A673 (cell line): ENCODE measurements at regions not wholly inside any gene's neighbourhood (a gene's known extent, or its start where the extent isn't known, plus 50 kb on each side); places are given as distances from the start of the nearest gene placed in this dataset.

Experiments
- BruUV-seq: library from RNA; stranded (reverse); fragments of 400-500 nt; replicated peaks from 2 replicates; lab custom pipeline; 2021; lab: Mats Ljungman, UMichigan
- CTCF ChIA-PET: fragments of 300-600 bp; sonication (Branson Sonifier 250); formaldehyde crosslinking; loops from one replicate; lab custom pipeline; 2022; ENCODE audit warnings: antibody characterized with exemption; lab: Charles Lee
- POLR2A ChIA-PET: fragments of 300-600 bp; sonication (Branson Sonifier 250); formaldehyde crosslinking; loops from one replicate; lab custom pipeline; 2022; ENCODE audit warnings: antibody characterized with exemption; ENCODE audit not compliant: low non-redundant PET; lab: Charles Lee
- DNase-seq: peaks from one replicate; pipeline ENCODE4 v3.0.0-alpha.2; 2015; ENCODE audit warnings: low spot score
- H3K27ac ChIP-seq: fragments of 200-600 bp; sonication (generic); 2 replicates; pipeline ENCODE4 v1.5.1; 2016; ENCODE audit warnings: mixed run types, low read depth, mild to moderate bottlenecking, mixed read lengths, antibody characterized with exemption, low read length; ENCODE audit not compliant: poor library complexity, severe bottlenecking
- H3K27me3 ChIP-seq: fragments of 200-600 bp; sonication (generic); replicated peaks from 2 replicates; pipeline ENCODE4 v1.6.1; 2017; ENCODE audit warnings: mixed run types, low read depth, mild to moderate bottlenecking, mixed read lengths, antibody characterized with exemption, low read length; ENCODE audit not compliant: insufficient read depth, poor library complexity
- H3K36me3 ChIP-seq: fragments of 200-600 bp; sonication (generic); 2 replicates; pipeline ENCODE4 v1.6.1; 2016; ENCODE audit warnings: mixed run types, mild to moderate bottlenecking, mixed read lengths, antibody characterized with exemption, low read length; ENCODE audit not compliant: insufficient read depth, poor library complexity, severe bottlenecking
- H3K4me1 ChIP-seq: fragments of 200-600 bp; sonication (generic); 2 replicates; pipeline ENCODE4 v1.6.1; 2017; ENCODE audit warnings: mixed run types, mild to moderate bottlenecking, mixed read lengths, antibody characterized with exemption, low read length; ENCODE audit not compliant: insufficient read depth, poor library complexity, severe bottlenecking
- H3K4me3 ChIP-seq: fragments of 200-600 bp; sonication (generic); 2 replicates; pipeline ENCODE4 v1.5.1; 2016; ENCODE audit warnings: low read depth, mixed run types, mild to moderate bottlenecking, mixed read lengths, low read length; ENCODE audit not compliant: poor library complexity, severe bottlenecking
- H3K9me3 ChIP-seq: fragments of 200-600 bp; sonication (generic); 2 replicates; pipeline ENCODE4 v1.6.1; 2016; ENCODE audit warnings: mixed run types, low read depth, mild to moderate bottlenecking, mixed read lengths, antibody characterized with exemption, low read length; ENCODE audit not compliant: poor library complexity, severe bottlenecking
- EZH2 ChIP-seq: fragments of 200-600 bp; sonication (generic); IDR thresholded peaks from 2 replicates; pipeline ENCODE4 v1.6.1; 2017; ENCODE audit warnings: borderline replicate concordance, low read depth, mild to moderate bottlenecking, mixed read lengths, antibody characterized with exemption, low read length; ENCODE audit not compliant: poor library complexity, severe bottlenecking
- intact Hi-C: fragments of 100-400 bp; cut with micrococcal nuclease; formaldehyde crosslinking; loops from one replicate; pipeline ENCODE4 v1.10.0; 2022; ENCODE audit not compliant: unreplicated experiment
- TF ChIP-seq, protein P1 (sequence below): fragments of 300-800, 200-600 bp; sonication (generic); conservative IDR thresholded peaks from 2 replicates; pipeline ENCODE4 v1.5.1; 2017; ENCODE audit warnings: low read depth, mild to moderate bottlenecking, antibody characterized with exemption, low read length, moderate library complexity, mixed read lengths

DNA sequence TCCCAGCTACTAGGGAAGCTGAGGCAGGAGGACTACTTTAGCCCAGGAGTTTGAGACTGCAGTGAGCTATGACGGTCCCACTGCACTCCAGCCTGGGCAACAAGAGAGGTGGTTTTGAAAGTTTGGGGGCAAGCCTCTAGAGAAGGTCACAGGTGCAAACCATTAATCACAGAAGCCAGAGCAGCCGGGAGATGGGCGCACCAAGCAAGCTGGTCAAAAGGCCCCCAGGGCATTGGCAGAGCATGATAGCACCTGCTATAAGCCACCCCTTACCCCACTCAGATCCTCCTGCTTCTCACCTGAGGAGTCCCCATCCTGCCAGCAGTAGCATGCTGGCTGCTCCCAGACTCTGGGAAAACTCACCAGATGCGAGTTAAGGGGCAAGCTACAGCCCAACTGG, 116.1 kb upstream of the RAB12 start:
- CTCF ChIA-PET = no interaction called here
- no TSS peak for BruUV-seq
- DNase-seq = no peak
- POLR2A ChIA-PET = no interaction called here
- Histone ChIP-seq H3K9me3 (no peaks in the 10 kb centered on the region), H3K4me3 (no peak overlapping the region), H3K27me3 (peaks cover 27% of the 10 kb centered on the region), H3K36me3 (no peaks in the 10 kb centered on the region), H3K4me1 (no peaks in the 10 kb centered on the region), H3K27ac (no peak overlapping the region)
- intact Hi-C loops = no loop called here
- TF ChIP-seq EZH2 = no peak
- TF ChIP-seq, protein P1, sequence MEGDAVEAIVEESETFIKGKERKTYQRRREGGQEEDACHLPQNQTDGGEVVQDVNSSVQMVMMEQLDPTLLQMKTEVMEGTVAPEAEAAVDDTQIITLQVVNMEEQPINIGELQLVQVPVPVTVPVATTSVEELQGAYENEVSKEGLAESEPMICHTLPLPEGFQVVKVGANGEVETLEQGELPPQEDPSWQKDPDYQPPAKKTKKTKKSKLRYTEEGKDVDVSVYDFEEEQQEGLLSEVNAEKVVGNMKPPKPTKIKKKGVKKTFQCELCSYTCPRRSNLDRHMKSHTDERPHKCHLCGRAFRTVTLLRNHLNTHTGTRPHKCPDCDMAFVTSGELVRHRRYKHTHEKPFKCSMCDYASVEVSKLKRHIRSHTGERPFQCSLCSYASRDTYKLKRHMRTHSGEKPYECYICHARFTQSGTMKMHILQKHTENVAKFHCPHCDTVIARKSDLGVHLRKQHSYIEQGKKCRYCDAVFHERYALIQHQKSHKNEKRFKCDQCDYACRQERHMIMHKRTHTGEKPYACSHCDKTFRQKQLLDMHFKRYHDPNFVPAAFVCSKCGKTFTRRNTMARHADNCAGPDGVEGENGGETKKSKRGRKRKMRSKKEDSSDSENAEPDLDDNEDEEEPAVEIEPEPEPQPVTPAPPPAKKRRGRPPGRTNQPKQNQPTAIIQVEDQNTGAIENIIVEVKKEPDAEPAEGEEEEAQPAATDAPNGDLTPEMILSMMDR = no peak

DNA sequence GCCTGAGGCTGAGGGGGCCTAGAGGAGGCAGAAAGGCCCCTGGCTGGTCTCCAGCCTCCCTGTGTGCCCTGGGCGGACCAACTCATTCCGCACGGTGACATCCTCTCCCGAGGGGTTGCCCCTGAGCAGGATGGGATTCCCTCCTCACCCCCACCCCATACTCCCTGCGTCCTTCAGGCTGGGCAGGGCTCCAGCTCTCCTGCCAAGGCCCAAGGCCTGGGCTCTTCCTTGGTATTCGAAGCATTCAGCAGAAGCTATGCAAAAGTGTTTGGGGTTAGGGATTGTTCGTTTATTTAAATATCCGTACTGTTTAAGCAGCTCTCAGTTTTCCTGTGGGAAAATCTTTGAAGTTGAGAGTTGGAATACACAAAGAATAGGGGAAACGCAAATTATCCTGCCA, 113.1 kb upstream of the RAB12 start:
- Histone ChIP-seq H3K9me3 (no peaks in the 10 kb centered on the region), H3K4me3 (no peak overlapping the region), H3K4me1 (no peaks in the 10 kb centered on the region), H3K27ac (no peak overlapping the region), H3K36me3 (no peaks in the 10 kb centered on the region), H3K27me3 (peaks cover 21% of the 10 kb centered on the region)
- no TSS peak for BruUV-seq
- POLR2A ChIA-PET = no interaction called here
- TF ChIP-seq EZH2 = no peak
- CTCF ChIA-PET = interaction anchor here (0.6 kb wide), 1 partner anchor 1473 kb away, joined by 3 read pairs; no protein-coding TSS in a partner anchor
- DNase-seq = no peak
- intact Hi-C loops = no loop called here

DNA sequence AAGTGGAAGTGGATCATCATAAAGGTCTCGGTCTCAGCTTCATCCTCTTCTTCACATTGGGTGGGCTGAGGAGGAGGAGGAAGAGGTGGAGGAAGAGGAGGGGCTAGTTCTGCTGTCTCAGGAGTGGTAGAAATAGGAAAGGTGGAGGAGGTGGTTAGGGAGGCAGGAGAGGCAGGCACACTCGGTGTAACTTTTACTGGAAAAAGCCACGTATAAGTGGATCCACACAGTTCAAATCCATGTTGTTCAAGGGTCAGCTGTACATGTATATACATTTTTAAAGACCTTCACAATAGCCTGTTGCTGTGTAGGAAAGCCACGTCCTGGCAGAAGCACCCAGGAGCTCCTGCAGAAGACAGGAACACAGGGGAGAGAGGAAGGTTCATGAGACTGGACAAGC, 110.3 kb upstream of the RAB12 start:
- POLR2A ChIA-PET = no interaction called here

More for the DNA sequence above, 110.3 kb upstream of the RAB12 start:
- Histone ChIP-seq H3K36me3 (no peaks in the 10 kb centered on the region), H3K4me1 (no peaks in the 10 kb centered on the region), H3K4me3 (no peak overlapping the region), H3K27me3 (peaks cover 18% of the 10 kb centered on the region), H3K27ac (no peak overlapping the region), H3K9me3 (no peaks in the 10 kb centered on the region)
- intact Hi-C loops = no loop called here
- no peak for DNase-seq
- TF ChIP-seq, protein P1 = no peak
- TF ChIP-seq EZH2 = no peak
- CTCF ChIA-PET = no interaction called here
- no TSS peak for BruUV-seq
